ENCODE measurements at regions not wholly inside any gene's neighbourhood (a gene's known extent, or its start where the extent isn't known, plus 50 kb on each side); places are given as distances from the start of the nearest gene placed in this dataset.

DNA sequence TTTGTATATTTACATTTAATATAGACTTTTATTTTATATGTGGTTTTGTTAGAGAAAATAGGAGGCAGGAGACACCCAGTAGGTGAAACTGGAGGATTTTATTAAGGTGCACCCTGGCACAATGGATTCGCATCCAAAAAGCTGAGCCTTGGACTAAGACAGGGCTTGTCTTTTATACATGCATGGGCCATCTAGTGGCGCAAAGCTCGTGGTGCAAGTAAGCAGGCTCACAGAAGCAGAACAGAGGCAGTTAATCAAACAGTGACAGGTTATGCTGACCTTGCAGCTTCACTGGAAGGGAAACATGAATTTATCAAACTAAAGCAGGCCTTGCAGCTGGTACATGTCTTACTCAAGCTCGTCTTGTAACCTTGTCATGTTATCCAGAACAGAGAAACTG is 58.8 kb upstream of the ZNF681 start:
- H3K36me3 ChIP-seq: no peaks in the 10 kb centered on the region
- H3K27ac ChIP-seq: no peak overlapping the region
- H3K4me3 ChIP-seq: no peak overlapping the region
- peak; percentile 31 for TF ChIP-seq CTCF (IDR thresholded peaks at IDR 0.05; ENCODE audit: low read depth, low read length)
- no peaks in the 10 kb centered on the region for H3K27me3 ChIP-seq
- peak; percentile 10 to 35 for DNase-seq (ENCODE audit: low read depth in 1 of 2, low spot score in 1 of 2)
- no peaks in the 10 kb centered on the region for H3K4me1 ChIP-seq (ENCODE audit: low read depth)
- H3K9me3 ChIP-seq (ENCODE audit: low read depth): no peaks in the 10 kb centered on the region

DNA sequence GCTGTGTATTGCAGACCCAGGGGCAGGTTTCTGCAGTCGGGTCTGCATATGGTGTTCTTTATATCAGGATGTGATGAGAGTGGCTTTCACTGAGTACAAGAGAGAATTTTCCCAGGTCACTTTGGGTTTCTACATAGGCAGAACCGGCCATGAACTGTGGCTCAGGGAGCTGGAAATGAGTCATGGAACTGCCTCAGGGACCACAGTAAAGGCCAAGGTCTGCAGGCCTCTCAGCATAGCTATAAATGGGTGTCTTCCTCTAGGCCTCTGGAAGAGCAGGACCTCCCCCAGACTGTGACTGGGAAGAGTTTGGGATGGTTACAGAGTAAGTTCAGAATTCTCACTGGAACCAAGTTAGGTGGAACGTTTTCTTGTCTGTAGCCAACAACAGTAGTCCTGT is 51.8 kb upstream of the ZNF681 start:
- peaks cover 3% of the 10 kb centered on the region for H3K36me3 ChIP-seq
- H3K27me3 ChIP-seq: no peaks in the 10 kb centered on the region
- H3K4me3 ChIP-seq: no peak overlapping the region
- no peak for DNase-seq (ENCODE audit: low read depth in 1 of 2, low spot score in 1 of 2)
- no peak overlapping the region for H3K27ac ChIP-seq
- no peaks in the 10 kb centered on the region for H3K9me3 ChIP-seq (ENCODE audit: low read depth)
- no peaks in the 10 kb centered on the region for H3K4me1 ChIP-seq (ENCODE audit: low read depth)
- TF ChIP-seq CTCF (IDR thresholded peaks at IDR 0.05; ENCODE audit: low read depth, low read length): no peak

All from cardiac muscle cell (in vitro differentiated cells and primary cell).